EL (cell line): ENCODE measurements at regions not wholly inside any gene's neighbourhood (a gene's known extent, or its start where the extent isn't known, plus 50 kb on each side); places are given as distances from the start of the nearest gene placed in this dataset.

ENCODE experiments used
- DNase-seq: peaks from one replicate; pipeline ENCODE4 v3.0.0-alpha.2; 2016

DNA sequence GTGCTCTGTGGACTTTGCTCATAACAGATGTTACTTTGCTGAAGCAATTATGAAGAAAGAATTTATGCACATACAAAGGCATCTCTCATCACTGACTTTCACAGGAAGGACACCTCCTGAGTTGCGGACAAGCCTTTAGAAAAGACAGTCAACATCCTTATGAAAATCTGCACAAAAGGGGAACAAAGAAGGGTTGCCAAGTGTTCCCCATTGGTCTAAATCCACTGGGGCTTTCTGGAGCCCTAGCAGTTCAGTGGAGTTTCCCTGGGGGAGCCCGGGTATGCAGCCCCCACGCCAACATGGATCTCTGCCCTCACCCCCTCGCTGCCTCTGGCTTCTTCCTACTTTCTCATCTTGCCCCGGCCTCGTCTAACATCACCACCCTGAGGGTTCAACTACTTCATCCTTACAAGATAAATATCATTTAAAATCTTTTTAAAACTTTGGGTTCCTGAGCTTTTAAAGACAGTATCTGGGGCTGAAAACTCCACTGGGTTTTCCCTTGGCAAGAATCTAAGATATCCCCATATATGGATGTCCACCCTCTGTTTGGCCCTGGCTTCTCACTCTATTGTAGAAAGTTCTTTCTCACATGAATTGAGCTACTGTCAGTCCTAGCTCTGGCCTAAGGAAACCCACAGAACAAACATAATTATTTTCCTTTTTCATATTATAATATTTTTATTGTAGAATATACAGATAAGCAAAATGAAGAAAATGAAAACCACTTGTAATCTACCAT is 207.9 kb upstream of the RGMA start:
- no peak for DNase-seq

DNA sequence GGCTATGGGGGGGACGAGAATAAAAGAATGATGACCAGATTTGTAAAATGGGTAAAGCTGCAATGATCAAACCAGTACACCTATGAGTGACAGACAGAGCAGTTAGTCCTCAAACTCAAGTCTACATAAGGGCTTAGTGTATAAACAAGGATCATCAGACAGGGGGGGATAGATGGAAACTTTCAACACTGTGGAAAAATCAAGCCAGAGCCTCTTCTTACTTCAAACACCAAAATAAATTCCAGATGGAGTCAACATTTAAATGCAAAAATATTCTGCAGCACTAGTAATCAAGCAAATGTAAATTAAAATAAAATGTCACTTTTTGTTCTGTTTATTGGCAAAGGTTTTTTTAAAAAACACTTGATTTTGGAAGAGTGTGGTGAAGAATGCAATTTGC is 205.9 kb upstream of the RGMA start:
- no peak for DNase-seq

DNA sequence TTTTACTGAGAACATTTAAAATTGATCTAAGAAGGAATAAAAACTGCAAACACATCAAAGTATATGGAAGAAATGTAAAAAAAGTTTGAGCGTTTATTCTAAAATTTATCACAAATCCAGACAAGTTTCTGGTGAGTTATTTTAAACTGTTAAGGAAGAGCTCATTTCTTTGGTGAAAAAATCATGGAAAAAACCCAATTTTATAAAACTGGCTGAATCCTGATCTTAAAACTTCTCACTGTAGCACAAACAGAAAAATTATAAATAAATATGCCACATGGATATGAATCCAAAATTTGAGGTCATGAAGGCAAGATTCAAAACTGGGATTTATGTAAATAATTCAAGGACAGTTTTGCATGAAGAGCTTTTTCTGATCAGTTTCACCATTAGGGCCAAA is 205.1 kb upstream of the RGMA start:
- no peak for DNase-seq

DNA sequence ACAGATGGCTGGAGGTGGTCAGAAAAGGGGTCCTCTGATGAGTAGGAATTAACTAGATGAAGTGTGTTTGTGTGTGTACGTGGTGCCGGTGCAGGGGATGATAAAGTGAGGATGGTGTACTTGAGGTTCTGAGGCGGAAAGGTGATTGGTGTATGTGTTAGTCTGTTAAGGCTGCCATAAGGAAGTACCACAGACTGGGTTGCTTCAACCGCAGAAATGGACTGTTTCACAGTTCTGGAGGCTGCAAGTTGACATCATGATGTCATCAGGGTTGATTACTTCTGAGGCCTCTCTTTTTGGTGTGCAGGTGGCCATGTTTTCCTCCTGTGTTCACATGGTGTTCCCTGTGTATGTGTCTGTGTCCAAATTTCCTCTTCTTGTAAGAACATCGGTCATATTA is 202.4 kb upstream of the RGMA start:
- no peak for DNase-seq

DNA sequence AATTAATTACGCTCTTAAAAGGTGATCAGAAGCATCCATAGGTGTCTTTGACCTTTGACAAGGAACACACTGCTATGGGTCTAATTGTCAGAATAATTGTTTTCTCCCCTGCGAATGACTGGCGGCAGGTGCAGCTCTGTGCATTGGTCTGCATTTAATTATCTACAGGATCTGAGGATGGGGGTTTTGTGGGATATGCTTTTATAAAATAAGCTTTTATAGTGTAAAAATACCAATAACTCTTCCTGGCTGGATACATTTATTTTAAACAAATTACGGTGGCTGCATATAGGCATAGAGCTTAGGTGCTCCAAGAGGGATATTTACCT is 201.6 kb upstream of the RGMA start:
- DNase-seq = no peak

DNA sequence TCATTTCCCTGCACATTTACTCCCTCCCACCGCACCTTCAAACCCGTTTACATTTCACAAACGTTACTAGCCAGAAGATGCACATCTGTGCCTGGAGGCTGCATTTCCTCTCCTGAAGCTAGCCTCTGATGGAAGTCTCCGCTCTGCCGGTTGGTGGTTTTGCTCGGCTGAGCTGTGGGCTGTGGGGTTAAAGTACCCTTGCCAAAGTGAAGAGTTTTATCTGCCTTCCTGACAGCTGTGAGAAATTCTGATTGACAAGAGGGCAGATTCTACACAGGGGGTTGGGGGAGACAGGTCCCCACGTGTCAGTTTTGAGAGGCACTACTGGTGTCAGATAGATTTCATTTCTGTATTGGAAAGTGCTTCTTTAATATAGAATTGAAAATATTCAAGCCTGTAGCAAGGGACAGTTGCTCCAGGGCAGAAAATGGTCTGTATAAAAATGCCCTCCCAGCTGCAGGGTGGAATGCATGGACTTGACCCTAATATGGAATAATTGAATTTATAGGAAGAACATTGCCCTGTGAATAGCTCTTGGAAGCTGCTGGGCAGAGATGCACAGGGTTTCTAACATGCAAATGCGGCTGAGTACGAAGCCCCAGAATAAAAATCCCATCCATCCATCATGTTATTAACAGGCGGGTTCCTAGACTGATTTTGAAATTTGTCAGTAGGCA is 201.1 kb upstream of the RGMA start:
- DNase-seq = no peak

DNA sequence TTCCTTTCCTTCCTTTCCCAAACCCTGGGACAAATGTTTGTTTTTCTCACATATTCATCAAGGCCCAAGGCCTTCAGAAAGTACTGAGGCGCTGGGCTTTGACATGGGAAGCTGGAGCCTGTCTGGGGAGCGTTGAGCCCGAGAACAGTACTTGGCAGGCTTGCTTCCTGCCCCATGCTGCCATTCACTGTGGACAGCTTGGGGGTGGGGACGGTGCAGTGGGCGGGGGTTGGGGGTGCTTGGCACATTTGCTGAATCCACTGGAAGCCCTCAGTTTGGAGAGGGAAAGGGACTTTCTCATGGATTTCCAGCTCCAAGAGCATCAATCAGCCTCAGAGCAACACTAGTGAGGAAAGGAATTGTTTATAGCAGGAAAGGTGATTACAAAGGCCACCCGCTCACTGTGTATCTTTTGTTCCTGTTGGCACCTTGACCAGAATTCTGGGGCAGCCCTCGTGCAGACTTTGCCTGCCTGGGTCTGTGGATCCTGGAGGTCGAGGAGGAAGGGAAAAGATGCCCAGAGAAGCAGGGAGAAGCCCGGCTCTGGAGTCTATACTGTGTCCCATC is 199.8 kb upstream of the RGMA start:
- DNase-seq = no peak

DNA sequence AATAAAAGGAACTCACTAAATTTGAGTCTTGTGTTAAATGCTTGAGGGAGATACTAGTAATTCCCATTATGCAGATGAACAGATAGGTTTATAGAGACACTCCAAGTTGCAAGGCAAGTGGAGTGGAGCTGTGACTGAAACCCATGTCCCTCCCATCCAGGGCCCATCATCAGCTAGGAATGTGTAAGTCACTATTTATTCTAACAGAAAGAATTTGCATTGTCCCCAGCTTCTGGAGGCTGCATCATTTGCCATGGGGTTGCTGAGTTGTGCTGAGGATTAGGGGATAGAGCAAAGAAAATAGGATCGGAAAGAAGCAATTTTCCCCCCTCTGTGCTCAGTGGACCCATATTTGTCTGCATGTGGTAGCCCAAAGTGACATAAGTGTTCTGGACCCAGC is 197.4 kb upstream of the RGMA start:
- no peak for DNase-seq

DNA sequence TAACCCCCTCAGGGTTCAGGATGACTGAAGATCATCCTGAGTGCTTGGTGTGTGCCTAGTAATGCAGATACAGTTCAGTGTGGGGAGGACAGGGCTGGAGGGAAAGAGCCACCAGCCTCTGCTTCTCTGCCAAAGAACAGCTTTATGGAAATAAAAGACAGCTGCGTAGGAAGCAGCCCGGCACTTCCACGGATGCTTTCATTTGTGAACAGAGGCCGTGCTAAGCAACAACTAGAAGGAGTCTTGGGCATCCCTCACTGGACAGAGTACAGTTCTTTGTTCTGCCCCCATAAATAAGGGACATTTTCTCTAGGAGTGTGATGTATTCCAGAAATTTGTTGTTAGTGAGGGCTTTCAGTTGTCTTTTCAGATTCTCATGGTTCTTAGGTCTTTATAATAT is 194.8 kb upstream of the RGMA start:
- DNase-seq = no peak

DNA sequence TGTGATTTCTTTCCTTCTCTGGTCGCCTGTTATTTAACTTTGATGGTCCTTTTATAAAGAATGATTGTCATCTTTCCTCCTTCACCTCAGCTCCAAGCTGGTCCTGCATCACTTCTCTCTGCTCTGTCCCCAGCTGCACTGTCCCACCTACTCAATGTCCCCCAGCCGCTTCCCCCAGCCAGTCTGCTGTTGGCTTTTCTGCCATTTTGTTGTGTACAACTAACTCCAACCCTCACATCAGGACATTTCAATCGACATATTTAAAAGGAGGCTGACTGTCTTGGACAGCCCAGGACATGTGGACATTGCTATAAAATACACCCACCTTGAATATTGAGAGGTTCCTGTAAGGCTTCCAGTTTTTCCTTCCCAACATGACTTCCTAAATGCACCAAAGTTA is 193.8 kb upstream of the RGMA start:
- no peak for DNase-seq

DNA sequence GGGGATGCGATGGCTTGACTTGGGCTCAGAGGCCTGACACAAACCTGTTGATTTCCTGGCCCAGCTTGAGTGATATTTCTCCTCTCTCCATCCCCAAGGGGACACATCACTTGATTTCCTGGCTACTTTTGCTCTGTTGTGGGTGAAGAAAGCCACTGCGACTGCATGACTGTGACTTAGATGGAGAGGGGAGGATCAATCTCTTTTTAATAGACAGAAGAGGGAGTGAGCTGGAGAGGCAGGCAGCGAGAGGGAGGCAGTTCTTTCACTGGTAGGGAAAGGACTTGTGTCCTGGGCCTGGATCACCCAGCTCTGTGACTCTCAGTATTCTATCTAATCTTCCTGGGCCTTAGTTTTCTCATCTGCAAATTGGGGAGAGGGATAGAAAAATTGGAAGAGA is 189.8 kb upstream of the RGMA start:
- no peak for DNase-seq

DNA sequence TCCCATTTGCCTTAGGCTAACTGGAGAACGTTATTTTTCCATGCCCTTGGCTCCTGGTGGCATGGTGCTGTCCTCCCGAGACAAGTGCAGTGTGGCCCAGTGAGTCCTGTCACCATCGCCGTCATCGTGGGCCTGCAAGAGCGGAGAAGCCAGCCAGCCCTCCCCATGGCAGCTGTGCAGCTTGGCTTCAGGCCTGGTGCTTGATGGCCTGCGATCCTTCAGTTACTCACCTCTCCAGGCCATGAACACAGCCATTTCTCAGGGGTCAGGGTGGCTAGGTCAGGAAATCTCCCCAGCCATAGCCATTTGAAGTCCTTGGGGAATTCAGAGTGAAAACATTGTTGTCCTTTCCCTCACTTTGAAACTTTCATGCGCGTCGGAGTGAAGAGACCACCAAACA is 189.0 kb upstream of the RGMA start:
- no peak for DNase-seq

DNA sequence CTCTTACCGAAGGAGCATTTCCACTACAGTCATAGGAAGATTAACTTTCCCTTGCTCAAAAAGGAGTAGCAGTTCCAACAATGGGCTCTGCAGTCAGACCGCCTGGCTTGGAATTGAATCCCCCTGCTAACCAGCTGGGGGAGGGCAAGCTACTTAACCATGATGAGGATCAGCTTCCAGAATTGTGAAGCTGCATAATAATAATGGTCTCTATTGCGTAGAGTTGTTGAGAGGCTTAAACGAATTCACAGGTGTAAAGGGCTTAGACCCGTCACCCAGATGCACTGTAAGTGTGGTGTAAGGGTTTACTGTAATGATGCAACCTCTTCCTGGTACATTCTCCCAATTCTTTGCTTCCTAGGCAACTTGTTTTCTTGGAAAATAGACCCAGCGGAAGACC is 185.2 kb upstream of the RGMA start:
- no peak for DNase-seq

DNA sequence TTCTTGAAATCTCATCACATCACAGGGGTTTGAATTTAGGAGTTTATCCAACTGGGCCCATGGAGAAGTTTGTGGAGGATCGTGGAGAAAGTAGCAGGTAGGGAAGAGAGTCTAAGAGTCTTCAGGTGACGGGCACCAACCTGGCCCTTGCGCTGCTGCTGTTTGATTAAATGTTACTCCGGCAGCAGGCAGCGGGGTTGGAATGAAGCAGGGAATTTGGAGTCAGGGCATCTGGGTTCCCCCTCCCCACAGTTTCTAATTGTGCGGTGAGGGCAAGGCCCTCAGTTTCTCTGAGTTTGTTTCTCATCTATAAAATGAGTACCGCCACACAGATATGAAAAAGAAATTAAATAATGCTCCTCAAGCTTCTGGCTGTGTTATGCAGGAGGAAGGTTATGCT is 182.9 kb upstream of the RGMA start:
- DNase-seq = no peak

DNA sequence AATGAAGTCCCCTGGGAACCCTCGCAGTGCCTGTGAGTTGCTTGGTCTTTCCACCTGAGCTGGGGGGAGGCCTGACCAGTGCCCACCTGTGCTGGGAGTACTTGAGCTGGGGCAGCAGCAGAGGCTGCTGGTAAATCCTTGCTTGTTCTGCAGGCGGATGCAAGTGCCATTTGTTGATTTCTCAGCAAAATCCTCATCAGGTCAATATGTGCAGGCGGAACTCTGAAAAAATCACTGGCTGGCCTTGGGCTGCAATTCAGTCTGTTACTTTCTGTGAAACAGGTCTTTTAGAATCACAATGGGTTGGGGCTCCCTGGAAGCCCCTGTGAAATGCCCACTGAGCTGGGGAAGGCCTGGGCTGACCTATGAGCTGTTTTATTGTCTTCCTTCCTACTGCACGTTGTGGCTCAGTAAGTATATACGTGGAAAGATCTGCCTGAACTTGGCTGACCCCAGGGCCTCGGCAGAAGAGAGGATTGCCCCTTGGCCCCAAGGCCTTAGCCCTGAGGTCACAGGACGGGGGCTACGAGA is 182.0 kb upstream of the RGMA start:
- no peak for DNase-seq

DNA sequence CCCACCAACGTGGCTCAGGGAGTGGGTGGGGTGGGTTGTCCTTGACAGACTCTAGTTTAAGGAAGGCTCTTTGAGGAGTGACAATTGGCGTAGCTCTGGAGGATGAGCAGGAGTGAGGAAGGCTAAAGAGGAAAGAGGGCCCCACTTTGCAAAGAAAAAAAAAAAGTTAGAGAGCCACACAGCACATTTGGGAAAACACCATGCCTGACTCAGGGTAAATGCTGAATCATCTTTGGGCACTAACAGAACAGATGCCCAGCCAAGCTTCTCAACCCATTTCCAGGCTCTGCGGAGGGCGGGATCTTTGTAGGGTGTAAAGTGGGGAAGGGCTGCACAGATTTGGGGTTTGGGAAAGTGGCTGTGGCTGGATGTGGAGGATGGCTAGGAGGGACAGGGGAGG is 179.1 kb upstream of the RGMA start:
- DNase-seq = no peak

DNA sequence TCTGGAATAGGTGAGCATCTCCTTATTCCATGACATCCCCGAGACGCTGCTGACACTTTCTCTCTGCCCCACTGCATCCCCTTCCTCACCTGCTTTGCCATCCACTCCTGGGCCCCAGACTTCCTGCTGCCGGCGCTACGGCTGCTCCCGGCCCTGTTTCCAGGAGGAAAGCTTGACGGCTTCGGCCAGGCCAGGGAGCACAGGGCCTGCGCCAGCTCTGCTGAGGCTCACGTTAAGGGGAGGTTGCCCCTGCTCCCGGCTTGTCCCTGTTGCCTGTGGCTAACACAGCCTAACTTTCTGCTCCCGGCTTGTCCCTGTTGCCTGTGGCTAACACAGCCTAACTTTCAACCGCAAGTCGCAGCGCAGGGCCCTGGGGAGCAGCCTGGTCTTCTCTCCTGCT is 177.3 kb upstream of the RGMA start:
- no peak for DNase-seq

DNA sequence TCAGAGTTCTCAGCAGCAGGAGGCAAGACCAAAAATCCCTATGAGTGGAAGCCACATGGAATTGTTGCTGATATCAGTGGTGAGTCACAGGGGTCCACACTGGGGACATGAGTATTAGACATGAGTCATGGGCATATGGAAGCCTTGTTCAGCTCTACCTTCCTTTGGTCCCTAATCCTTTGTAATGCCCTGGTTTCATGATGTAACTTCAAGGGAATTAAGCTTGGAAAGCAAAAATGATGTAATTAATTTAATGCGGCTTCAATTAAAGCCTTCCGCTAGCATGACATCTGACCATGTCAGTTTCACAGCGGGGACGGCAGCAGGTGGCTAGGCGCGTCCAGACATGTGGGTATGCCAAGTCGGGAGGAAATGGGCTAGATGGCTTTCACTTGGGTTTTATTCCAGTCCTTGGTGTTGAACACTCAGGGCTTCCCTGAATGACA is 176.1 kb upstream of the RGMA start:
- DNase-seq = no peak

DNA sequence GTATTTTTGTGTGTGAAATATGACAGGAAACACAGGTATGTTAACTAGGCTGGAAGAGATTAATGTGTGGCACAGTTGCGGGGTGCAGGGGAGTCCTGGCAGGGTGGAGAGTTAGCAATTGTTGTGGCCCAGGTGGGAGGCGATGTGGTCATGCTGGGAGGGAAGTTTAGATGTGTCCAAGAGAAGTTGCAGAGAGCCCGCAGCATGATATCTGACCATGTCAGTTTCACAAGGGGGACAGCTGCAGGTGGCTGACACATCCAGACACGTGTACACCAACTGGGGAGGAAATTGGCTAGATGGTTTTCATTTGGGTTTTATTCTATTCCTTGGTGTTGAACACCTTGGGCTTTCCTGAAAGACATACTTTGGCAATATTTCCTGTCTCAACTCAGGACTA is 172.8 kb upstream of the RGMA start:
- no peak for DNase-seq

DNA sequence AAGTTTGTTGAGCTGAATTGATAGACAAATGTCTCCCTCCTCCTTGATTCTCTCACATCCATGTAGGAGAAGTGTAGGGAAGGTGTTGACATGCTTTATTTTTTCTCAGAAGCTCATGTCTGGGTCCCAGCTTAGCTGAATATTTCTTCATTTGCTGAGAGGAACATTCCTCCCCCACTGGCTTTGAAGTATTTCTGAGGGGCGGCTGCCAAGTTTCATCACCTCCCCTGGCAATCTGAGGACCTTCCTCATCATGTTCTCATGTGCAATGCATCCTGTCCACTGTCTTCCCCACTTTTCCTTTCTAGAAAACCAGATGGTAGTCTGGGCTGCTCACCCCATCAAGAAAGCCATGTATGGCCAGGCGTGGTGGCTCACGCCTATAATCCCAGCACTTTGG is 168.9 kb upstream of the RGMA start:
- DNase-seq = no peak

DNA sequence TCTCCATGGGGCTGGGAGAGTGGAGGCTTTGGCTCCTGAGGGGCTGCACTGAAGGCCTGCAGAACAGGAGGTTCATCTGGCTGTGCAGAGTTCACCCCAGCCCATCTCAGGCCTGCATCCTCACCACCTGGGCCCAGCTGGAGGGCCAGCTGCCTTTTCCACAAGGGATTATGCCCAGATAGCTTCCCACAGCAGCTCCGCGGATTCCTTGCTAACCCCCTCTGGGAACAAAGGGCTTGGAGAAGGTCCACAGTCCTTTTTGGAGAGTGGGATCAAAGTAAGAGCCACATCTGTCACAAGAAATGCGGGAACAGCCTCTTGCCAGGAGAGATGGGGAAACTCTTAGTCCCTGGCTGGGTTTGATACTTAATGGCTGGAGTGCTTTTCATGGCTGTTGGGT is 164.7 kb upstream of the RGMA start:
- DNase-seq = no peak

DNA sequence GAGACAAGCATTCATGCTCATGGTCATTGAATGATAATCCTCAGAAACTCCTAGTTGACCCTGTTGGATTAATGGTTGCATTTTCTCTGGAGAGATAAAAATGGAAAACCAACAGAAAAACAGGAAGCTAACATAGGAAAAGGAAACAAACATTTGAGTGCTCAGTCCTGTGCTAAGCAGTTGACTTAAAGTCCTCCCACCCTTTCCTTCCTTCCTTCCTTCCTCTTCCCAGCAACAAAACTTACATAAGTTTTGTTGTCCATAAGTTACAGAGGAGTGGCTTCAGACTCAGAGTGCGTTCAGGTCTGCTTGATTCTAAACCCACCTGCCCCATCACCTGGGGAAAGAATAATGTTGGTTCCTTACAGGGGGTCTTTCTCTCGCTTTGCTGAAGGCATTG is 163.8 kb upstream of the RGMA start:
- no peak for DNase-seq

DNA sequence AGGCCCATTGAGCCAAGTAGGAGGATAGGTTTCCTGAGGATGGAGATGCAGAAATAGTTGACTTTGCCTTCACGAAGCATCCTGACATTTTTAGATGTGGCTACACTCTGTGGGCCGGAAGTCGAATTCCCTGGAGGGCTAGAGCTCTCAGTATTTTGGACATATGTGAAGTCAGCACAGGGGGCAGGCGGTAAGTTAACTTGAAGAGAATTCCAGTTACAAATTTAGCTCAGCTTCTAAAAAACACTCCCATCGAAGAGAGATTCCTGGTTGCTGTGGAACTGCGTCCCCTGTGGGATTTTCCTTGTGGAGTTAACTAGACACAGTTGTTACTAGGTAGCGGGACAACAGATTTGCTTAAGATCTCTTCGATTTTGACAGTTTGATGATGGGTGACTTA is 161.9 kb upstream of the RGMA start:
- no peak for DNase-seq

DNA sequence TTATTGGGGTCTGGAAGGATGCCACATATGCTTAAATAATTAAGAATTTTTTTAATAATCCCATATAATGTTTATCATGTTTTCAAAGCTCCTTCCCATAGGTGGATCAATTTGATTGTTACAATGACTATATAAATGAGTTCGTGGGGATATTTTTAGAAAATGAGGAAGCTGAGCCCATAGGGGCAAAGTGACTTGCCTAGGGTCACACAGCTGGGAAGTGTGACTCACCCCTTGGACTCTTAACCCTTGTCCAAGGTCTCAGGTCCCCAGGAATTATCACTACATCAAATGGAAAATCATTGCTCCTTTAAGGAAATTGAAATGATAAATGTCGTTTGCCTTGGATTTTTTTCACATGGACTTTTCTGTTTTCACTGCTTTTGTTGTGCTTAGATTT is 161.2 kb upstream of the RGMA start:
- no peak for DNase-seq

DNA sequence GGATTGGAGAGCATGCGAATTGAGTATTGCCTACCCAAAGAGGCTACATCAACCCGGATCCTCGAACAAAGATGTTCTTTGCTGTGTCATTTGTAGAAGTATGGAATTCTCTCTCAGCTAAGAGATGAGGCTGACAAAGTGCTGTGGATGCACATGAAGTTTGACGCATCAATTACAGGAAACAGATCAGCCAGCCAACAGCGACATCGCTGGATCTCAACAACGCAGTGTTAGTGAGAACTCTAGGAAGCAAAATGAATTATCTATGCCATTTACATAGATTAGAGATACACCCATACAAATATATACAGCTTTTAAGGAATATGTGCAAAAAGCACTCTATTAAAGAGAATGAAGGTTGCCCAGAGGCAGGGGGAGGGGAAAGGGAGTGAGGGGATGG is 160.6 kb upstream of the RGMA start:
- no peak for DNase-seq
